ENCODE measurements at regions not wholly inside any gene's neighbourhood (a gene's known extent, or its start where the extent isn't known, plus 50 kb on each side); places are given as distances from the start of the nearest gene placed in this dataset.
A peak's percentile ranks its signal among the peaks of the same experiment; 100 is the strongest.

- Histone ChIP-seq H3K36me3 (no peaks in the 10 kb centered on the region), H3K4me1 (peaks cover 0 to 20% (median 6%) of the 10 kb centered on the region in 9 donors), H3K27ac (no peak overlapping the region), H3K27me3 (no peaks in the 10 kb centered on the region), H3K9me3 (no peaks in the 10 kb centered on the region), H3K4me3 (no peak overlapping the region)
- DNase-seq (no peak), ATAC-seq (no peak)
- TF ChIP-seq CTCF (IDR thresholded peaks at IDR 0.05): no peak
- WGBS, 2 donors: 92 to 96% methylated on average over 1 of the region's 1 CpG
- intact Hi-C loops (cut with DNase I): no loop called here
Measured at GRCh38 chr1:82707681-82708080, 906.9 kb downstream of the ADGRL2 start.

GRCh38 chr1:82706741-82707140, 906.0 kb downstream of the ADGRL2 start:
- Histone ChIP-seq H3K27ac (no peak overlapping the region), H3K4me3 (no peak overlapping the region), H3K4me1 (peaks cover 0 to 20% (median 6%) of the 10 kb centered on the region in 9 donors), H3K36me3 (no peaks in the 10 kb centered on the region), H3K9me3 (no peaks in the 10 kb centered on the region), H3K27me3 (no peaks in the 10 kb centered on the region)
- 85 to 88% methylated on average over 2 of the region's 2 CpGs for WGBS, 2 donors
- intact Hi-C loops (cut with DNase I): no loop called here
- no peak for TF ChIP-seq CTCF (IDR thresholded peaks at IDR 0.05)
- DNase-seq (no peak), ATAC-seq (no peak)

- peaks cover 0 to 20% (median 6%) of the 10 kb centered on the region in 9 donors for H3K4me1 ChIP-seq
- no peak overlapping the region for H3K4me3 ChIP-seq
- no peaks in the 10 kb centered on the region for H3K9me3 ChIP-seq
- no peaks in the 10 kb centered on the region for H3K27me3 ChIP-seq
- peak overlapping the region in 6 of 10 donors; percentile 1 to 33 (median 14) for H3K27ac ChIP-seq
- intact Hi-C loops (cut with DNase I): no loop called here
- no peaks in the 10 kb centered on the region for H3K36me3 ChIP-seq
- ATAC-seq (no peak), DNase-seq (no peak)
- TF ChIP-seq CTCF (IDR thresholded peaks at IDR 0.05): no peak
Measured at GRCh38 chr1:82704966-82705365, 904.2 kb downstream of the ADGRL2 start.

GRCh38 chr1:82704393-82704792, 903.7 kb downstream of the ADGRL2 start:
- H3K27me3 ChIP-seq: no peaks in the 10 kb centered on the region
- peak overlapping the region in 5 of 10 donors; percentile 1 to 44 (median 18) for H3K27ac ChIP-seq
- peak in 1 of 2 donors; percentile 4 for DNase-seq
- 29 to 35% methylated on average over 3 of the region's 3 CpGs for WGBS, 2 donors
- peaks cover 0 to 20% (median 6%) of the 10 kb centered on the region in 9 donors for H3K4me1 ChIP-seq
- no peaks in the 10 kb centered on the region for H3K9me3 ChIP-seq
- ATAC-seq: peak in 7 of 8 donors; percentile 64 to 87 (median 85)
- intact Hi-C loops (cut with DNase I): no loop called here
- H3K4me3 ChIP-seq: no peak overlapping the region
- no peaks in the 10 kb centered on the region for H3K36me3 ChIP-seq
- TF ChIP-seq CTCF (IDR thresholded peaks at IDR 0.05): no peak
